IMR-90 (cell line): ENCODE measurements at regions not wholly inside any gene's neighbourhood (a gene's known extent, or its start where the extent isn't known, plus 50 kb on each side); places are given as distances from the start of the nearest gene placed in this dataset.

Experiments used
- ATAC-seq: fragments of 200-7000 bp; cut with Tn5 transposase; 2 replicates; pipeline ENCODE4 v1.9.1; 2020; ENCODE audit warnings: low read depth, mild to moderate bottlenecking, moderate library complexity
- BruUV-seq: library from RNA; stranded (reverse); fragments of 400-500 nt; replicated peaks from 2 replicates; lab custom pipeline; 2021; lab: Mats Ljungman, UMichigan
- CTCF ChIA-PET: fragments of 300-600 bp; formaldehyde crosslinking; extraction: SDS; loops from one replicate; lab custom pipeline; 2021; ENCODE audit warnings: antibody characterized with exemption; lab: Yijun Ruan, JAX
- POLR2A ChIA-PET: fragments of 300-600 bp; sonication (Branson Sonifier 250); formaldehyde crosslinking; loops from one replicate; lab custom pipeline; 2022; ENCODE audit warnings: antibody characterized with exemption; ENCODE audit not compliant: unreplicated experiment; lab: Charles Lee
- DNase-seq: peaks from one replicate; pipeline ENCODE4 v3.0.0; 2013
- H2AFZ ChIP-seq: replicated peaks from 2 replicates; pipeline ENCODE3; 2013; ENCODE audit warnings: low read length, mild to moderate bottlenecking; ENCODE audit not compliant: poor library complexity
- H2AK5ac ChIP-seq: 2 replicates; pipeline ENCODE4 v1.6.1; 2013; ENCODE audit warnings: low read depth, low read length, inconsistent platforms
- H2AK9ac ChIP-seq: replicated peaks from 2 replicates; pipeline ENCODE3; 2013; ENCODE audit warnings: mild to moderate bottlenecking, low read depth, low read length, moderate library complexity; ENCODE audit not compliant: poor library complexity
- H2BK120ac ChIP-seq: 2 replicates; pipeline ENCODE4 v1.6.1; 2013; ENCODE audit warnings: low read depth, low read length, inconsistent platforms
- H2BK15ac ChIP-seq: 3 replicates; pipeline ENCODE4 v1.6.1; 2013; ENCODE audit warnings: low read depth, low read length, inconsistent platforms
- H2BK20ac ChIP-seq: 2 replicates; pipeline ENCODE4 v1.6.1; 2013; ENCODE audit warnings: low read depth, mild to moderate bottlenecking, inconsistent platforms, low read length, moderate library complexity
- H2BK5ac ChIP-seq: 2 replicates; pipeline ENCODE4 v1.6.1; 2013; ENCODE audit warnings: mild to moderate bottlenecking, low read depth, low read length, inconsistent platforms; ENCODE audit not compliant: poor library complexity, severe bottlenecking
- H3K14ac ChIP-seq: replicated peaks from 2 replicates; pipeline ENCODE4 v1.6.1; 2013; ENCODE audit warnings: low read depth, low read length, inconsistent platforms
- H3K18ac ChIP-seq: 2 replicates; pipeline ENCODE4 v1.6.1; 2013; ENCODE audit warnings: low read depth, low read length, control low read depth
- H3K23ac ChIP-seq: 2 replicates; pipeline ENCODE4 v1.6.1; 2013; ENCODE audit warnings: low read depth, low read length, inconsistent platforms
- H3K27ac ChIP-seq: 2 replicates; pipeline ENCODE4 v1.5.1; 2013; ENCODE audit warnings: mild to moderate bottlenecking, control low read depth, low read length; ENCODE audit not compliant: insufficient read depth
- H3K27me3 ChIP-seq: 2 replicates; pipeline ENCODE4 v1.6.1; 2013; ENCODE audit warnings: low read length; ENCODE audit not compliant: control insufficient read depth, insufficient read depth
- H3K36me3 ChIP-seq: 2 replicates; pipeline ENCODE4 v1.6.1; 2013; ENCODE audit warnings: low read length, mixed read lengths; ENCODE audit not compliant: control insufficient read depth, insufficient read depth
- H3K4ac ChIP-seq: 2 replicates; pipeline ENCODE4 v1.6.1; 2013; ENCODE audit warnings: low read depth, low read length, inconsistent platforms
- H3K4me1 ChIP-seq: 2 replicates; pipeline ENCODE4 v1.6.1; 2013; ENCODE audit warnings: low read length, mixed read lengths; ENCODE audit not compliant: control insufficient read depth, insufficient read depth
- H3K4me2 ChIP-seq: 2 replicates; pipeline ENCODE4 v1.6.1; 2013; ENCODE audit warnings: low read depth, mild to moderate bottlenecking, control low read depth, low read length, moderate library complexity
- H3K4me3 ChIP-seq: 2 replicates; pipeline ENCODE4 v1.5.1; 2013; ENCODE audit warnings: low read depth, mild to moderate bottlenecking, control low read depth, low read length, moderate library complexity; ENCODE audit not compliant: insufficient read depth
- H3K56ac ChIP-seq: 2 replicates; pipeline ENCODE4 v1.6.1; 2013; ENCODE audit warnings: low read length, inconsistent platforms; ENCODE audit not compliant: insufficient read depth; ENCODE audit errors: extremely low read depth
- H3K79me1 ChIP-seq, 2 experiments: 2 replicates each; pipeline ENCODE4 v1.6.1; 2013; ENCODE audit warnings: low read length in 2 of 2, inconsistent platforms in 1 of 2, low read depth in 1 of 2
- H3K9ac ChIP-seq: 2 replicates; pipeline ENCODE4 v1.6.1; 2013; ENCODE audit warnings: low read depth, low read length, control low read depth
- H3K9me1 ChIP-seq: 2 replicates; pipeline ENCODE4 v1.6.1; 2013; ENCODE audit warnings: low read length, inconsistent platforms; ENCODE audit not compliant: insufficient read depth
- H3K9me3 ChIP-seq: 2 replicates; pipeline ENCODE4 v1.6.1; 2013; ENCODE audit warnings: low read length; ENCODE audit not compliant: control insufficient read depth, insufficient read depth
- H4K20me1 ChIP-seq: 2 replicates; pipeline ENCODE4 v1.6.1; 2013; ENCODE audit warnings: low read length, inconsistent platforms; ENCODE audit not compliant: insufficient read depth
- H4K5ac ChIP-seq: 2 replicates; pipeline ENCODE4 v1.6.1; 2013; ENCODE audit warnings: mild to moderate bottlenecking, low read depth, low read length, control low read depth
- H4K8ac ChIP-seq, 2 experiments: 2 replicates each; pipeline ENCODE4 v1.6.1; 2013; ENCODE audit warnings: low read depth in 2 of 2, low read length in 2 of 2, control low read depth in 1 of 2, inconsistent platforms in 1 of 2
- H4K91ac ChIP-seq: 2 replicates; pipeline ENCODE4 v1.6.1; 2013; ENCODE audit warnings: low read depth, low read length, inconsistent platforms; ENCODE audit not compliant: insufficient read depth
- BHLHE40 ChIP-seq: fragments of 150-350 bp; IDR thresholded peaks from 2 replicates; pipeline ENCODE4 v1.6.1; 2016; ENCODE audit warnings: mild to moderate bottlenecking, low read depth, low read length
- CEBPB ChIP-seq: IDR thresholded peaks from 2 replicates; pipeline ENCODE4 v1.6.1; 2012; ENCODE audit warnings: low read depth, low read length, improper control_type of control experiment
- FOS ChIP-seq: fragments of 150-350 bp; IDR thresholded peaks from 2 replicates; pipeline ENCODE4 v1.6.1; 2016; ENCODE audit warnings: low read depth, low read length
- MAFK ChIP-seq: IDR thresholded peaks from 2 replicates; pipeline ENCODE4 v1.6.1; 2012; ENCODE audit warnings: low read depth, low read length, improper control_type of control experiment
- MAZ ChIP-seq: IDR thresholded peaks from 2 replicates; pipeline ENCODE4 v1.6.1; 2012; ENCODE audit warnings: low read depth, mild to moderate bottlenecking, low read length, improper control_type of control experiment, moderate library complexity, borderline replicate concordance
- RAD21 ChIP-seq: IDR thresholded peaks from 2 replicates; pipeline ENCODE4 v1.6.1; 2012; ENCODE audit warnings: low read length, improper control_type of control experiment
- RCOR1 ChIP-seq: IDR thresholded peaks from 2 replicates; pipeline ENCODE4 v1.6.1; 2012; ENCODE audit warnings: mild to moderate bottlenecking, low read length, improper control_type of control experiment; ENCODE audit not compliant: insufficient replicate concordance
- RFX5 ChIP-seq: IDR thresholded peaks from 2 replicates; pipeline ENCODE4 v1.8.0; 2012; ENCODE audit warnings: low read depth, mild to moderate bottlenecking, low read length, moderate library complexity
- SMC3 ChIP-seq: fragments of 150-350 bp; IDR thresholded peaks from 2 replicates; pipeline ENCODE4 v1.6.1; 2016; ENCODE audit warnings: low read depth, mild to moderate bottlenecking, antibody characterized with exemption, low read length, moderate library complexity
- WGBS, 2 experiments: methylation state at CpG; one replicate each; pipeline versions ENCODE4 v1.1.5 to v1.1.7; 2013; ENCODE audit warnings: missing lambda C conversion rate in 2 of 2; ENCODE audit not compliant: insufficient read length in 1 of 2; ENCODE audit errors: extremely low coverage in 2 of 2; 5-methylcytosine and 5-hydroxymethylcytosine counted together
- dilution Hi-C: fragments of 300-500 bp; cut with HindIII; formaldehyde crosslinking; loops from one replicate; pipeline ENCODE4 v1.14.3; 2018; ENCODE audit warnings: low sequenced_read_pairs; ENCODE audit not compliant: unreplicated experiment
- in situ Hi-C: fragments of 300-500 bp; cut with MboI; formaldehyde crosslinking; loops from 3 replicates; pipeline ENCODE4 v1.14.3; 2019; ENCODE audit warnings: low sequenced_read_pairs, inconsistent platforms, mixed read lengths
- intact Hi-C: fragments of 100-400 bp; cut with micrococcal nuclease; formaldehyde crosslinking; loops from 2 replicates; pipeline ENCODE4 v1.10.0; 2022
- TF ChIP-seq, protein P1 (sequence below): conservative IDR thresholded peaks from 2 replicates; pipeline ENCODE4 v1.5.1; 2012; ENCODE audit warnings: mild to moderate bottlenecking, low read depth, low read length, improper control_type of control experiment
- TF ChIP-seq, protein P2 (sequence below): fragments of 150-350 bp; IDR thresholded peaks from 2 replicates; pipeline ENCODE4 v1.6.1; 2016; ENCODE audit warnings: low read depth, mild to moderate bottlenecking, low read length, moderate library complexity, borderline replicate concordance
- TF ChIP-seq, protein P3 (sequence below): fragments of 150-350 bp; IDR thresholded peaks from 2 replicates; pipeline ENCODE4 v1.6.1; 2017; ENCODE audit warnings: mild to moderate bottlenecking, antibody characterized with exemption, low read length, low read depth

DNA sequence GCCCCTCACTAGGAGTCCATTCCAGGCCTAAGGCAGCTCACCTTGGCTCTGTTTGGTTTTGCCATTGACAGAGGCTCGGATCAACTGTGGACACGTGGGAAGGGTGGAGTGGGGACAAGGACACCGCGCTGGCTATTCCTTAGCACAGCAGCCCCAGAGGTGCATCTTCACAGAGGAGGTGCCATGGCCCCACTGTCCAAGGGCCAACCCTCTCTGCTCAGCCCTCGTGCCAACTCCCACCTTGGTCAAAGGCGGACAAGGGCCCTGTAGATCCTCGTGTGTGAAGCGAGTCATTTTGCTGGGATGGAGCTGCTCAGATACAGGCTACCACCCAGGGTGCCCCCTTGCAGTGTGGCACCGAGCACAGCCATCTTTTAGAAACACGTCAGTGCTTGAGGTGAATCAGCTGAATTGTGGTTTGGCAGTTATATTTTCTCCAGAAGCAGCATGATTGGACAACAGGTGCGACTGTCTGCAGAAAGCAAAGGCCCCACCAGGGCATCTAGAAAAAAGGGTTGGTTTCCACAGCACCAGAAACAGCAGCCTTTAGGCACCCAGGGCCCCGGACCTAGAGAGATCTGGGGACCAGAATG is 192.1 kb upstream of the GPR12 start:
- Histone ChIP-seq H3K4ac (no peak overlapping the region), H3K23ac (no peak overlapping the region), H3K14ac (no peak overlapping the region), H2BK120ac (no peak overlapping the region), H3K27me3 (peaks cover 34% of the 10 kb centered on the region), H3K4me2 (no peak overlapping the region), H3K9me3 (no peaks in the 10 kb centered on the region), H2BK20ac (no peak overlapping the region), H3K56ac (no peak overlapping the region), H3K9me1 (0 out of 2 replicates have a peak, but pooled peaks cover under 1% of the 10 kb centered on the region), H3K4me1 (no peaks in the 10 kb centered on the region), H2BK5ac (no peak overlapping the region), H3K18ac (no peak overlapping the region), H4K91ac (no peak overlapping the region), H3K9ac (no peak overlapping the region), H3K36me3 (no peaks in the 10 kb centered on the region), H4K5ac (no peak overlapping the region), H3K4me3 (no peak overlapping the region), H4K8ac (no peak overlapping the region), H2AK5ac (no peak overlapping the region), H3K79me1 (no peaks in the 10 kb centered on the region), H2BK15ac (no peak overlapping the region), H4K20me1 (no peaks in the 10 kb centered on the region), H3K27ac (no peak overlapping the region), H2AFZ (no peak overlapping the region), H2AK9ac (no peak overlapping the region)
- TF ChIP-seq, protein P1, sequence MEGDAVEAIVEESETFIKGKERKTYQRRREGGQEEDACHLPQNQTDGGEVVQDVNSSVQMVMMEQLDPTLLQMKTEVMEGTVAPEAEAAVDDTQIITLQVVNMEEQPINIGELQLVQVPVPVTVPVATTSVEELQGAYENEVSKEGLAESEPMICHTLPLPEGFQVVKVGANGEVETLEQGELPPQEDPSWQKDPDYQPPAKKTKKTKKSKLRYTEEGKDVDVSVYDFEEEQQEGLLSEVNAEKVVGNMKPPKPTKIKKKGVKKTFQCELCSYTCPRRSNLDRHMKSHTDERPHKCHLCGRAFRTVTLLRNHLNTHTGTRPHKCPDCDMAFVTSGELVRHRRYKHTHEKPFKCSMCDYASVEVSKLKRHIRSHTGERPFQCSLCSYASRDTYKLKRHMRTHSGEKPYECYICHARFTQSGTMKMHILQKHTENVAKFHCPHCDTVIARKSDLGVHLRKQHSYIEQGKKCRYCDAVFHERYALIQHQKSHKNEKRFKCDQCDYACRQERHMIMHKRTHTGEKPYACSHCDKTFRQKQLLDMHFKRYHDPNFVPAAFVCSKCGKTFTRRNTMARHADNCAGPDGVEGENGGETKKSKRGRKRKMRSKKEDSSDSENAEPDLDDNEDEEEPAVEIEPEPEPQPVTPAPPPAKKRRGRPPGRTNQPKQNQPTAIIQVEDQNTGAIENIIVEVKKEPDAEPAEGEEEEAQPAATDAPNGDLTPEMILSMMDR = no peak
- no peak for TF ChIP-seq RCOR1
- no peak for TF ChIP-seq MAZ
- no peak for TF ChIP-seq CEBPB
- no peak for TF ChIP-seq RAD21
- TF ChIP-seq, protein P2, sequence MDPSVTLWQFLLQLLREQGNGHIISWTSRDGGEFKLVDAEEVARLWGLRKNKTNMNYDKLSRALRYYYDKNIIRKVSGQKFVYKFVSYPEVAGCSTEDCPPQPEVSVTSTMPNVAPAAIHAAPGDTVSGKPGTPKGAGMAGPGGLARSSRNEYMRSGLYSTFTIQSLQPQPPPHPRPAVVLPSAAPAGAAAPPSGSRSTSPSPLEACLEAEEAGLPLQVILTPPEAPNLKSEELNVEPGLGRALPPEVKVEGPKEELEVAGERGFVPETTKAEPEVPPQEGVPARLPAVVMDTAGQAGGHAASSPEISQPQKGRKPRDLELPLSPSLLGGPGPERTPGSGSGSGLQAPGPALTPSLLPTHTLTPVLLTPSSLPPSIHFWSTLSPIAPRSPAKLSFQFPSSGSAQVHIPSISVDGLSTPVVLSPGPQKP = no peak
- no peak for TF ChIP-seq FOS
- TF ChIP-seq BHLHE40 = no peak
- TF ChIP-seq, protein P3, sequence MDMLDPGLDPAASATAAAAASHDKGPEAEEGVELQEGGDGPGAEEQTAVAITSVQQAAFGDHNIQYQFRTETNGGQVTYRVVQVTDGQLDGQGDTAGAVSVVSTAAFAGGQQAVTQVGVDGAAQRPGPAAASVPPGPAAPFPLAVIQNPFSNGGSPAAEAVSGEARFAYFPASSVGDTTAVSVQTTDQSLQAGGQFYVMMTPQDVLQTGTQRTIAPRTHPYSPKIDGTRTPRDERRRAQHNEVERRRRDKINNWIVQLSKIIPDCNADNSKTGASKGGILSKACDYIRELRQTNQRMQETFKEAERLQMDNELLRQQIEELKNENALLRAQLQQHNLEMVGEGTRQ = no peak
- no peak for TF ChIP-seq RFX5
- no peak for TF ChIP-seq SMC3
- no peak for TF ChIP-seq MAFK
- DNase-seq (no peak), ATAC-seq (no peak)
- intact Hi-C loops (no loop called here), in situ Hi-C loops (no loop called here), dilution Hi-C loops (no loop called here)
- WGBS, 2 experiments = 94% methylated on average over 7 of the region's 12 CpGs; no CpG with 5 or more reads in 1 of the 2 experiments
- ChIA-PET CTCF (no interaction called here), POLR2A (no interaction called here)
- BruUV-seq = no TSS peak
